Bronchial epithelial cell (primary cell): ENCODE measurements at regions not wholly inside any gene's neighbourhood (a gene's known extent, or its start where the extent isn't known, plus 50 kb on each side); places are given as distances from the start of the nearest gene placed in this dataset.

Experiments used
- DNase-seq: peaks from one replicate; pipeline ENCODE4 v3.0.0-alpha.2; 2010; ENCODE audit warnings: low read depth
- FAIRE-seq: peaks from 2 replicates; lab custom pipeline; 2011; peaks lifted over from hg19 to GRCh38; lab: Jason Lieb, UNC
- H3K27me3 ChIP-seq: 2 replicates; pipeline ENCODE4 v1.5.1; 2011; ENCODE audit warnings: low read length; ENCODE audit not compliant: control insufficient read depth, insufficient read depth
- H3K36me3 ChIP-seq: 2 replicates; pipeline ENCODE4 v1.5.1; 2011; ENCODE audit warnings: low read length; ENCODE audit not compliant: control insufficient read depth, insufficient read depth
- H3K4me3 ChIP-seq: 2 replicates; pipeline ENCODE4 v1.5.1; 2011; ENCODE audit warnings: mild to moderate bottlenecking, low read depth, low read length, control low read depth
- TF ChIP-seq, protein P1 (sequence below): IDR thresholded peaks from 2 replicates; pipeline ENCODE4 v1.5.1; 2011; ENCODE audit warnings: mild to moderate bottlenecking, moderate library complexity, low read length, control low read depth, inconsistent platforms; ENCODE audit not compliant: insufficient read depth, severe bottlenecking

DNA sequence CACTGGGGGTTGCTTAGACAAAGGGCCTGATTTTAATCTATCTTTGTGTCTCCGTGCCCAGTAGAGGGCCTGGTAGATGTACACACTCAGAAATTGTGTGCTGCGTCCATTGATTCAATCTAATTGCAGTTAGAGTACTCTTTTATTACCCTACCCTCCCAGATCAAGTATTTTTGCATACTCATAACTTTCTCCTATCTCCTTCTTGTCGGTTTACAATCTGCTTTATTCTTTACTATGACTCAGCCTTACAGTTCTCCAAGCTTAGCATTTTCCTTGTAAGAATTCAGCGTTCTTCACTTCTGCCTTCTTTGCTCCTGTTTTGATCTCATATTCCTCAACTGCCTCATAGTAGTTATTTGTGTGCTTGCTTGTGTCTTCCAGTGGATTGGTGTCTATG, 124.5 kb upstream of the ARRDC4 start:
- no peaks in the 10 kb centered on the region for H3K27me3 ChIP-seq
- FAIRE-seq (no peak), DNase-seq (no peak)
- H3K36me3 ChIP-seq: no peaks in the 10 kb centered on the region
- TF ChIP-seq, protein P1, sequence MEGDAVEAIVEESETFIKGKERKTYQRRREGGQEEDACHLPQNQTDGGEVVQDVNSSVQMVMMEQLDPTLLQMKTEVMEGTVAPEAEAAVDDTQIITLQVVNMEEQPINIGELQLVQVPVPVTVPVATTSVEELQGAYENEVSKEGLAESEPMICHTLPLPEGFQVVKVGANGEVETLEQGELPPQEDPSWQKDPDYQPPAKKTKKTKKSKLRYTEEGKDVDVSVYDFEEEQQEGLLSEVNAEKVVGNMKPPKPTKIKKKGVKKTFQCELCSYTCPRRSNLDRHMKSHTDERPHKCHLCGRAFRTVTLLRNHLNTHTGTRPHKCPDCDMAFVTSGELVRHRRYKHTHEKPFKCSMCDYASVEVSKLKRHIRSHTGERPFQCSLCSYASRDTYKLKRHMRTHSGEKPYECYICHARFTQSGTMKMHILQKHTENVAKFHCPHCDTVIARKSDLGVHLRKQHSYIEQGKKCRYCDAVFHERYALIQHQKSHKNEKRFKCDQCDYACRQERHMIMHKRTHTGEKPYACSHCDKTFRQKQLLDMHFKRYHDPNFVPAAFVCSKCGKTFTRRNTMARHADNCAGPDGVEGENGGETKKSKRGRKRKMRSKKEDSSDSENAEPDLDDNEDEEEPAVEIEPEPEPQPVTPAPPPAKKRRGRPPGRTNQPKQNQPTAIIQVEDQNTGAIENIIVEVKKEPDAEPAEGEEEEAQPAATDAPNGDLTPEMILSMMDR: no peak
- H3K4me3 ChIP-seq: no peak overlapping the region

DNA sequence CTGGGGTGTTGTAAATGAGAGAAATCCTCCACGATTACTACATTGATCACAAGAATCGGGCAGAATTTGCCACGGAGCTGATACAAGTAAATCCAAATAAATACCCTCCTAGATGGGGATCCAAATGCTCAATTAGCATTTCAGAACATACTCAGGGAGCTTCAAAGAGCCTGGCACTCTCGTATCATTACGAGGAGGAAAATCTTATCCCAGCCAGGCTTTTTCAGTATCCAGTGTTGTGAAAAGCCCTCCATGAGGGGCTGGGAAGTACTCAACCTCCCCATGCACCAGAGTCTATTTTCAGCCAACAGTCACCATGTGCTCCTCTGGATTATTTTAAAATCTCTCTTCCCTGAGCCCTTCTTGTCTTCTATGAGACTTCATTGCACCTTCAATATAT, 122.6 kb upstream of the ARRDC4 start:
- TF ChIP-seq, protein P1: no peak
- Histone ChIP-seq H3K4me3 (no peak overlapping the region), H3K36me3 (no peaks in the 10 kb centered on the region), H3K27me3 (no peaks in the 10 kb centered on the region)
- FAIRE-seq (no peak), DNase-seq (no peak)

DNA sequence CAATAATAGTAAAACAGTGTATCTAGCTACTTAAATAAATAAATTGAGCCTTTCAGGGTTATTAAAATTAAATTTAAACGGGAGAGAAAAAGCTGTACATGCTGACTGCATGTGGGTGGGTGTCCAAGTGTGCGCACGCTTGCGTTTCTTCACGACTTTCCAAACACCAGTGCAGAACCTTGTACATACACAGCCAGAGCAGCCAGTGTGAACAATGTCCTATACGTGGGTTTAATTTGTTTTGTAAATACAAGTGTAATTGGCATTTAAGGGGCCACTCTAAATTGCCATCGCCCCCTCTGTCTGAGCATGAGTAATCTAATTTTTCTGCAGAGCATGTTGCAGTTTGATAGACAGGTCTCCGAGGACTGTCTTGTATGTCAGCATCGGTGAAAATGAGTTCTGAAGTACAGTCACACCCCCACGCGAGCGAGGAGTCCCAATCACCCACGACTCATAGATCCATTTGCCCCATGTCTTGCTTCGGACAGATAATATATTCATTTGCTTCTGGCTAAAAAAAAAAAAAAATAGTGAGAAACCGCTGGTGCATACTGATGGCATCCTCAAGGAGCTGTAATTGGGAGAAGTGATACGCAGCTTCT, 121.8 kb upstream of the ARRDC4 start:
- DNase-seq: no peak
- TF ChIP-seq, protein P1: no peak
- Histone ChIP-seq H3K36me3 (no peaks in the 10 kb centered on the region), H3K4me3 (no peak overlapping the region), H3K27me3 (no peaks in the 10 kb centered on the region)
- no peak for FAIRE-seq

DNA sequence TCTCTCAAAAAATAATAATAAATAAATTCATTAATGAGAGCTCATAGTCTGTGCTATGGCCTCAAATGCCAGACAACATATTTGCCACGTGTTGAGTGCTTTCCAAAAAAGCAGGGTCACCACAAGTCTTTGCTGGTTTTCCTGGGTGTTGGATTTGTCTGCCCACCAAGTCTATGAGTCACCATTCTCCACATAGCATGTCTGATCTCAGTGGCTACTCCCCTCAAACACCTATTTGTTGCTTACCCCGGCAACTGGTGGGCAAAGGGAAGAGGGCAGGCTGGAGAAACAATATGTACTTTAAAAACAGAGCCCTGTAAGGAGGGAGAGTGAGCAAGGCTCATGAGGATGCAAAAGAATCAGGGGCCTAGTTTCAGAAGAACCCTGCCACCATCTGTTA, 120.0 kb upstream of the ARRDC4 start:
- Histone ChIP-seq H3K4me3 (no peak overlapping the region), H3K27me3 (no peaks in the 10 kb centered on the region), H3K36me3 (no peaks in the 10 kb centered on the region)
- no peak for DNase-seq
- TF ChIP-seq, protein P1: no peak
- no peak for FAIRE-seq

DNA sequence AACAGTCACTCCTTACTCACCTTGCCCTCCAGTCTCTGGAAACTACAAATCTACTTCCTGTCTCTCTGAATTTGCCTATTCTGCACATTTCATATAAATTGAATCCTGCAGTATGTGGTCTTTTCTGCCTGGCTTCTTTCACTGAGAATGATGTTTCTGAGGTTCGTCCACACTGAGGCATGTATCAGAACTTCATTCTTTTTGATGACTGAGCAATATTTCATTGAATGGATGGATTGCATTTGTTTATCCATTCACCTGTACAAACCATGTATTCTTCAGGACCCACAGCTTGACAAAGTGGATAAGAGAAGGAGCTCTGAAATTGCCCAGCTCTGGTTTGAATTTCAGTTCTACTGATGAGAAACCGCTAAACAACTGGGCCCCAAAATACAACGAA, 118.9 kb upstream of the ARRDC4 start:
- no peak overlapping the region for H3K4me3 ChIP-seq
- TF ChIP-seq, protein P1: no peak
- no peaks in the 10 kb centered on the region for H3K27me3 ChIP-seq
- no peak for DNase-seq
- no peak for FAIRE-seq
- no peaks in the 10 kb centered on the region for H3K36me3 ChIP-seq

DNA sequence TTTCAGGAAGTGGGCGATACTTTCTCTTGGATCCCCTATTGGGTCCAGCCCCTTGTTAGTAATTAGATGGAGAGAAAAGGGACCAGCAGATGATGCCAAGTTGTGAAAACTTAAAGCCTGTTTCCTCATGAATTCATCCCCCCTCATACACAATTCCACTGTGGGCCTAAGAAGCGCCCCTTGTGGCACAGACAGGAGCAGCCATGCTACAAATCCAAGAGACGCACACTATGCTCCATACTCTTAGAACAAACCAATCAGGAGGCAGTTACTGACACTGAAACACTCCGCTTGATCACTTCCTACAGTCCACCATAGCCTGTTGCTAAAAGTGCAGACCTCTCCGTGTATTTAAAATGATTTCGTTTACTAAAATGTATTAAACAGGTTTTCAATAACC, 111.3 kb upstream of the ARRDC4 start:
- TF ChIP-seq, protein P1: no peak
- FAIRE-seq: no peak

More for the DNA sequence above, 111.3 kb upstream of the ARRDC4 start:
- H3K27me3 ChIP-seq: no peaks in the 10 kb centered on the region
- H3K4me3 ChIP-seq: no peak overlapping the region
- no peaks in the 10 kb centered on the region for H3K36me3 ChIP-seq
- no peak for DNase-seq
